ENCODE measurements at regions not wholly inside any gene's neighbourhood (a gene's known extent, or its start where the extent isn't known, plus 50 kb on each side); places are given as distances from the start of the nearest gene placed in this dataset.

GRCh38 chr16:63096857-63097256, 1060.6 kb upstream of the CDH8 start:
- DNase-seq (ENCODE audit: low read depth): no peak

- DNase-seq (ENCODE audit: low read depth): no peak
These were observed 1056.5 kb upstream of the CDH8 start for GRCh38 chr16:63092736-63093135.

- no peak for DNase-seq (ENCODE audit: low read depth)
These were observed 1045.9 kb upstream of the CDH8 start for GRCh38 chr16:63082101-63082500.

- no peak for DNase-seq (ENCODE audit: low read depth)
These were observed 1044.5 kb upstream of the CDH8 start for GRCh38 chr16:63080746-63081145.

- DNase-seq (ENCODE audit: low read depth): no peak
These were observed 1032.8 kb upstream of the CDH8 start for GRCh38 chr16:63069047-63069446.

GRCh38 chr16:63067141-63067540, 1030.9 kb upstream of the CDH8 start:
- DNase-seq (ENCODE audit: low read depth): no peak

- no peak for DNase-seq (ENCODE audit: low read depth)
These were observed 1030.3 kb upstream of the CDH8 start for GRCh38 chr16:63066552-63066951.

DNA sequence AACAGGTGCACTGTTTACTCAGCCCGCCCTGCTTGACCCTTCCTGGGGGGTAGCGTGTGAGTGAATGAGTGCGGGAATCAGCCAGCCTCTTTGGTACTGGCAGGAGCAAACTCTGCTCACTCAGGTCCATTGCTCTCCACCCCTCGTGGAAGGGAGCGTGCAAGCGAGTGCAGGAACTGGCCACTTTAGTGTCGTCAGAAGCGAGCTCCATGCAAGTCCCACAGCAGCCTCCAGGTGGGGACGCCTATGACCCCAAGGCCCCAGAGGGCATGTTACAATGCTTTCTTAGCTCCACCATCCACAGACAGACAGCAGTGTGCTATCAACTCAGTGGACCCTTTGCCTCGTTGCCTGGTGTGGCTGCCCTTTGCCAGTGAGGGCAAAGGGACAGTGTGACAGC, 1025.1 kb upstream of the CDH8 start:
- DNase-seq (ENCODE audit: low read depth): no peak

- no peak for DNase-seq (ENCODE audit: low read depth)
These were observed 1023.4 kb upstream of the CDH8 start for GRCh38 chr16:63059676-63060075.

GRCh38 chr16:63057341-63057740, 1021.1 kb upstream of the CDH8 start:
- DNase-seq (ENCODE audit: low read depth): no peak

GRCh38 chr16:63050391-63050790, 1014.2 kb upstream of the CDH8 start:
- no peak for DNase-seq (ENCODE audit: low read depth)

DNA sequence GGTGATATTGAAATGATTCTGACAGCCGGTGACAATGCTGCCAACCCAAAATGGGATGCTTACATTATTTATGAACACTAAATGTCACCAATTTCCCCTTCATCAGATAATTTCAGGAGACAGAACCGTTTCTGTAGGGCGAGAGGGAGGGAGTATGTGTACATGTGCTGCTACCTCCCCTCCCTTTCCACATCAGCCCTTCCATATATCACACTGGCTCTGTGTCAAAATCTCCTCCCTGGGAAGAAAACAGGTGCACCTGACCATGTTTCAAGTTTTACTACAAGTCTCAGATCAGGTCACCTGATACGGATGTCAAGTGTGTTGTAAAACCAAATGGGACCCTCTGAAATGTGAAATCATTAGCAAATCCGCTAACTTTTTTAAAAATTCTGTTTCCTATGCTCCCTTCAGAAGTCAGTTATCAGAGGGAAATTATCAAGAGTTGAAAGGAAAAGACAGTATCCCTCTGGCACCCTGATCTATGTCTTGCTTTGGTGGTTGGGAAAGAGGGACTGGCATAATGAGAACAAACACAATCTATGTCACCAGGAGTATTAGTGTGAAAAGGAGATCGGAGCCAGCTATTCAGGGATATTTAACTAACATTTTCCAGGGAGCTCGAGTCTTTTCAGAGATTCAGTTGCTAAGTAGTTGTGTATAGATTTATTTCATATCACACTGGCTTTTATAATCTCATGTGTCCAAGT, 1002.3 kb upstream of the CDH8 start:
- no peak for DNase-seq (ENCODE audit: low read depth)

DNA sequence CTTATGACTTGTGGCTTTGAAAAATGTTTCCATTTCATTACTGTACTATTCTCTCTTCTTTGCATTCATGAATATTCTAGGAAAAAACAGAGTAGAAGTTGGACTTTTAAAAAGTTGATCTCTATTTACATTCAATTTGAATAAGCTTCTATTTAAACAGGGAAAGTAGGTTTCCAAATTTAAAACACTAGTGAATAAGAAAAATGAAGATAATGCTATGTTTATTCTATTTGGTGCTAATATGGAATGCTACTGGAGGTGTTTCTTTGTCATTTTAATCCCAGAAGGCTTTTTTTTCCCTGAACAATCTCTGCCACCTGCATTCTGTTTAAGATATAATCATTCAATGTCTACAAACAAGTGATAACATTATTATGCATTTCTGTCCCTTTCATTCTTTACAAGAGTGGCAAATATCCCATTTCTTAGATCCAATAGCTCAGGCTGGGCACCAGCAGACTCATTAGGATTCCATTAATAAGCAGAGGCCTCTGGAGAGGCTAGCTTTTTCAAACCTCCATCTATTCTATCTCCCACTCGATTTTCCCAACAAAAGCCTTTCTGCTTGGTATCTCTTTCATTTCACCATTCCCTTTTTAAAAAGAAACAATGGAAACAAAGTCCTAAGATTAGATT, 1001.6 kb upstream of the CDH8 start:
- no peak for DNase-seq (ENCODE audit: low read depth)

DNA sequence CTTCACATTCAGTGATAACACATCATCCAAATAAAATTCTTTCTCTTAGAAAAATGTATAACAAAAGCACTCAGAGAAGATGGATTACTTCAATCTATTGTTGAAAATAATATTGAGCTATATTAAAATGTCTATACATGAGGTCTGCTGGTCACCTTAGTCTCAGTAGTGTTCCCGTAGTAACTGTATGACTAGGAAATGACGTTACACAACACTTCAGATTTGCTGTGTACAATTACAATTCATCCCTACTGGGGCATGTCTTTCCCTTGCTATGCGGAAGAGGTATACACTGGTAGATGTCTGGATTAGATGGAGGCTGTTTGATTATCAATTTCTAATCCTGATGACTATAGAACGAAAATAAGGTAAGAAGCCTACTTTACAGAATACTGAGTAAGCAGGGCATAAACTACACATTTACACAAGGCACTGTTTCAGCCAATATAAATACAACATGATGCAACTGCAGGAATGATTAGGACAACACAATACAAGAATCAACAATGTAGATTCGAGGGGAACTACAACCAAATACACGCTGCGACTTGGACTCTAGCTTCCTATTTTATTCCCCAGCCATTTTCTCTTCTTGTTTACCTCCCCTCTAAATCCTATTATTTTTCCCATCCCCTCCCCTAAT, 982.5 kb upstream of the CDH8 start:
- no peak for DNase-seq (ENCODE audit: low read depth)

GRCh38 chr16:63008688-63009087, 972.5 kb upstream of the CDH8 start:
- DNase-seq (ENCODE audit: low read depth): no peak

GRCh38 chr16:63005356-63005755, 969.1 kb upstream of the CDH8 start:
- DNase-seq (ENCODE audit: low read depth): no peak

GRCh38 chr16:62989480-62989879, 953.2 kb upstream of the CDH8 start:
- DNase-seq (ENCODE audit: low read depth): no peak

GRCh38 chr16:62985722-62986121, 949.5 kb upstream of the CDH8 start:
- DNase-seq (ENCODE audit: low read depth): no peak

DNA sequence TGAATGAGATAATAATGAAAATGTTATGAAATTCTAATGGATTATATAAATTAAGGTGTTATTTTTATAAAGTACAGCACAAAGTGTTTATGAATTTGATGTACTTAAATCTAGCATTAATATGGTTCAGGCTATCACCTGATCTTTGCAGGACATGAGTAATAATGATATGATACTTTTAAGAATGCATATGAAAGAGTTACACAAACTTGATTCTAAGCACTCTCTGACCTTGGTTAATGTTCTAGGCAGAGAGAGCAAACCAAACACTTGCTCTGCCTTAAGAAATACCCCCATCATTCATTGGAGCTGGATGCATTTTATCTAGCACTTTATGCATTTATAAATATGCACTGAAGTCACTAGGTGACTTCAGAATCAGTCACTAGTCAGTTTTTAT, 942.2 kb upstream of the CDH8 start:
- DNase-seq (ENCODE audit: low read depth): no peak

DNA sequence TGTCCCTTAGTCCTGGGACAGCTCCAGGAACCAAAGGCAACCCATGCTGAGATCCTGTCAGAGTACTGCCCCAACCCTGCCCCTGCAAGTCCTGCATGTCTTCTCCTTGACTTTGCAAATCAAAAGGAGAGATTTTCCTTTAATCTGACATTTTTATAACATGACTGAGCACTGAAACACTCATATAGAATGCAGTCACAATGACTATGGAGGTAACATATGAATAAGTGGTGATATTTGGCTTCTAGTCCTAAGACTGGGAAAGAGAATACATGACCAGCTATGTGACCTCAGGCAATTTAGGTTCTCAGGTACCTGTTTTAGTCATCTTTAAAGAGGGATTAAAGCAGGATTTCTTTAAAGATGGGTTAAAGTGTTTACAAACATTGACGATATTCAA, 941.6 kb upstream of the CDH8 start:
- no peak for DNase-seq (ENCODE audit: low read depth)

GRCh38 chr16:62974424-62974823, 938.2 kb upstream of the CDH8 start:
- no peak for DNase-seq (ENCODE audit: low read depth)

GRCh38 chr16:62970851-62971250, 934.6 kb upstream of the CDH8 start:
- no peak for DNase-seq (ENCODE audit: low read depth)

GRCh38 chr16:62969711-62970318, 933.6 kb upstream of the CDH8 start:
- no peak for DNase-seq (ENCODE audit: low read depth)
